GM12891 (cell line): ENCODE measurements at regions not wholly inside any gene's neighbourhood (a gene's known extent, or its start where the extent isn't known, plus 50 kb on each side); places are given as distances from the start of the nearest gene placed in this dataset.

Source experiments
- PAX5 ChIP-seq: IDR thresholded peaks from 2 replicates; pipeline ENCODE4 v1.6.1; 2011; ENCODE audit warnings: low read length, moderate library complexity, mild to moderate bottlenecking; ENCODE audit not compliant: insufficient read depth, severe bottlenecking
- POLR2A ChIP-seq: IDR thresholded peaks from 2 replicates; pipeline ENCODE4 v1.6.1; 2011; ENCODE audit warnings: low read depth, low read length, control low read depth
- POLR2AphosphoS5 ChIP-seq: IDR thresholded peaks from 2 replicates; pipeline ENCODE4 v1.6.1; 2011; ENCODE audit warnings: low read depth, low read length, control low read depth
- POU2F2 ChIP-seq: IDR thresholded peaks from 2 replicates; pipeline ENCODE4 v1.6.1; 2011; ENCODE audit warnings: low read depth, mild to moderate bottlenecking, control low read depth, low read length, moderate library complexity
- SPI1 ChIP-seq: IDR thresholded peaks from 2 replicates; pipeline ENCODE4 v1.6.1; 2011; ENCODE audit warnings: low read depth, low read length, control low read depth
- TAF1 ChIP-seq: IDR thresholded peaks from 2 replicates; pipeline ENCODE4 v1.6.1; 2011; ENCODE audit warnings: low read depth, low read length, control low read depth

DNA sequence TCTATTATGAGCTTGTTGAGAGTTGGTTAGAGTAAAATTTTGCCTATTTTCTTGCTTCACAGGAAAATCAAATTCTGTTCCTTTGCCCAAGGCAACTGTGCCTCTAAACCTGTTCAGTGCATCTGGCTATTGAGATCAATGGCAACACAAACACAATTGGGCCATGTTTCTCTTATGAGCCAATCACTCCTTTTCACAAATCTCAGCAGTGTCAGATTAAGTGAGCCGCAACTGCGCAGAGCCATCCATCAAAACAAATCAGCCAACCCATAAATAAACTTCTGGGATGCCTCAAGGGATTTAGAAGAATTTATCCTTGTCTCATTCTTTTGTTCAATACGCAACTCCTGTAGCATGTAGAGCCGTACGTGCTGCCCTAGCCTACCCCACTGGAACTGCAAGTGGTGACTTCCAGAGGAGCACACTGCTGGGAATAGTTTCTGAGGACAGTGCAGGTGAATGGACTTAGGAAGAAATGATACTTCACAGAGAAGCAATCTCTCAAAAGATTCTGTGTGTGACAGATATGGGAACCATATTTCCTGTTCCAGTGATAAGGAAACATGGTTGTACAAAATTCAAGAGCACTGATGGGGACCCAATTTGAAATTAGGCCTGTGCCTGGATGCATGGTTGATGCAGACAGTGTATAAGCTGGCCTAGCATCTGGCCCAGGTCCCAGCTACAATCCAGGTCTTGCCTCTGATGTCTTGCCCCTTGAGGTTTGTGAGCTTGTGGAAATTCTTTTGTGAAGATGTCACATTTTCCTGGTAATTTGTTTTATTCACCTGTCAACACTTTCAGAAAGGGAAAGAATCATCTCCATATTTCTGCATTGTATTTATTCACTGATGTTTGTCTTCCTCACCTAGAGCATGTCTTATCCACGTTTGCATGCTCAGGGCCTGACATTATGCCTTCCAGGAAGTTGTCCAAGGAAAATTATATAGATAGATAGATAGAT is 166.2 kb downstream of the URB2 start:
- TF ChIP-seq POLR2A (no peak), TAF1 (no peak), POLR2AphosphoS5 (no peak), POU2F2 (no peak), SPI1 (no peak), PAX5 (no peak)
